Activated naive CD4-positive, alpha-beta T cell treated with anti-CD3 and anti-CD28 coated beads, Interleukin-2, amount 50 U/mL, for 72 hours (primary cell): ENCODE measurements at regions not wholly inside any gene's neighbourhood (a gene's known extent, or its start where the extent isn't known, plus 50 kb on each side); places are given as distances from the start of the nearest gene placed in this dataset.

ENCODE experiments used
- ATAC-seq, 2 donors: fragments of 150-1000 bp; cut with Tn5 transposase; 2 replicates each; pipeline ENCODE4 v1.10.0; 2021; ENCODE audit warnings: mild to moderate bottlenecking in 2 of 2, moderate library complexity in 2 of 2
- DNase-seq, 2 donors: peaks; one replicate each; pipeline ENCODE4 v3.0.0; 2021 to 2022; ENCODE audit warnings: low spot score in 2 of 2
- H3K27ac Mint-ChIP-seq, 2 donors: one replicate each; pipeline ENCODE4 v1.8.0; 2022; ENCODE audit warnings: mild to moderate bottlenecking in 2 of 2, mixed read lengths in 2 of 2
- H3K36me3 Mint-ChIP-seq, 2 donors: one replicate each; pipeline ENCODE4 v1.8.0; 2022; ENCODE audit warnings: mixed read lengths in 2 of 2
- H3K9me3 Mint-ChIP-seq, 2 donors: one replicate each; pipeline ENCODE4 v1.8.0; 2022; ENCODE audit warnings: mixed read lengths in 2 of 2

DNA sequence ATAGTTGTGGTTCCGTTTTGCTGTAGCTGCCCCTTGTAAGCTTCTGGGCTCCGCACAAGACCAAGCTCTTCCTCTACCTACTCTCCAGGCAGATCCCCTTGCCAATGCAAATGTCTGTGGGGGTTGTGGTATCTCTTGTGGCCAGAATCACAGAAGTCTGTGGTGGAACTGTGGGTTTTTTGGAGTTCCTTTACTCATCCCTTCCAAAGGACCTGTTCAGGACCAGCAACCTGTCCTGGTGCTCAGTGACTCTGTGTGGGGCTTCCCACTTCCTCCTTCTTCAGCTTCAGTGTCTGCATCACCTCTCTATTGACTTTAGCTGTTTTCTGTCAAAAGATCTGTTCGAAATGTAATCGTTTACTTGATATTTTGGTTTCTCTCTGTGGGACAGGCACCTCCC is 441.3 kb upstream of the ADAMTSL1 start:
- Mint-ChIP-seq H3K27ac (no peak overlapping the region), H3K36me3 (no peaks in the 10 kb centered on the region), H3K9me3 (peaks cover 0 to 8% of the 10 kb centered on the region in 2 donors)
- DNase-seq (no peak), ATAC-seq (no peak)

DNA sequence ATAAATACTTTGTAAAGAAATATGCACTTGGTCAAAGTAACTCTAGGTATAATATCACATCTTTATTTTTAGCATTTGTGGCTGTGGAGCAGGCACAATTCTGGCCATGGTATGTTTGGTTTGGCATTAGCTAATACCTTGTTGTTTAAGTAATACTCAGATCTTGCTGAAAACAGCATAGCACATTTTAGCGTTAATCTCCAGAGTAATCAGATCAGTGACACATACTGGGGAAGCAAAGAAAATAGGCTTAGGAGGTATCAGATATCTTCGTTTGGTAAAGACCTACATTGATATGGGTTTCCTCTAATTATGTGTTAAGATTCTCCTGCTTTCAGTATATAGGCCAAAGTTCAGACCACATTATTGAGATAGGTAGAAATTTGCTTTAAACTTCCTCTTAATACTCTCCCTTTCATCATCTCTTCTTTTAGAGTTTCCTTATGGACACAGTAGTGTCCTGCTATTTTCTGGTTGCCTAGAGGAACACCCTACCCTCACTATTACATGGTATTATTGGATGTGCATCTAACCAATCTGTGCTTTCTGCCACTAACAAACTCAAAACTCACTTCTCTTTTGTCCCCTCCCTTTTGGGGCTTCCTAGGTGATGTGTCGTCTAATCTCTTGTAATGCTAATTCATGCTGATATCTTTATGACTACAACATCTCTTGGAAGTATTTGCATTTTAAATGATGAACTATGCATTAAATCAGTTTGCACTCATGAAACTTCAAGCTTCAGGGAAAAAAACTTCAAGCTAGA is 437.3 kb upstream of the ADAMTSL1 start:
- Mint-ChIP-seq H3K27ac (no peak overlapping the region), H3K36me3 (no peaks in the 10 kb centered on the region), H3K9me3 (peaks cover 0 to 3% of the 10 kb centered on the region in 2 donors)
- ATAC-seq (no peak), DNase-seq (no peak)

- H3K36me3 Mint-ChIP-seq, result no peaks in the 10 kb centered on the region
- DNase-seq, result no peak
- H3K27ac Mint-ChIP-seq, result no peak overlapping the region
Observed at GRCh38 chr9:18037981-18038380, 436.0 kb upstream of the ADAMTSL1 start.

DNA sequence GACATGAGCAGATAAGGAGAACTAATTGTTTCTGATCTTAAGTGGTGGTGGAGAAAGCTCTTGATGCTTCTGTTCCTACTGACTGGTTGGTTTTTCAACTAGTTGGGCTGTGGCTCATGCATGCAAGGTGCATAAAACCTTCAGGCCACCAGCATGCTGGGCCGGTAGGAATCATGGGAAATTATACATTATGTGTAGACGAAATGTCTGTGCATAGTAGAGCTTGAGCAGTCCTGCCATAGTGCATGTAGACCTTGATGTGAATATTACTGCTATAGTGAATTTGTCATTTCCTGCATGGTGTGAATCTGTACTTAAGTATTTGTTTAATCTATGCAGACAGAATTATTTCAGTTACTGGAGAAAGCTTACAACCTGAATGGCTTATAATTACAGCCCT is 433.6 kb upstream of the ADAMTSL1 start:
- Mint-ChIP-seq H3K9me3 (peaks cover 0 to 3% of the 10 kb centered on the region in 2 donors), H3K27ac (no peak overlapping the region), H3K36me3 (no peaks in the 10 kb centered on the region)
- no peak for DNase-seq
- no peak for ATAC-seq

More at GRCh38 chr9:18037981-18038380, 436.0 kb upstream of the ADAMTSL1 start:
- no peak for ATAC-seq
- H3K9me3 Mint-ChIP-seq, result peaks cover 0 to 3% of the 10 kb centered on the region in 2 donors

GRCh38 chr9:18043978-18044377 is 430.0 kb upstream of the ADAMTSL1 start:
- no peaks in the 10 kb centered on the region for H3K36me3 Mint-ChIP-seq
- no peak for ATAC-seq
- no peak overlapping the region for H3K27ac Mint-ChIP-seq
- peaks cover 3 to 5% of the 10 kb centered on the region in 2 donors for H3K9me3 Mint-ChIP-seq
- DNase-seq, result no peak

GRCh38 chr9:18045326-18045725 is 428.6 kb upstream of the ADAMTSL1 start:
- ATAC-seq, result no peak
- Mint-ChIP-seq H3K27ac (no peak overlapping the region), H3K9me3 (peaks cover 3 to 5% of the 10 kb centered on the region in 2 donors), H3K36me3 (no peaks in the 10 kb centered on the region)
- DNase-seq, result no peak

- H3K27ac Mint-ChIP-seq, result no peak overlapping the region
- no peaks in the 10 kb centered on the region for H3K36me3 Mint-ChIP-seq
- DNase-seq, result no peak
- ATAC-seq, result peak in 1 of 2 donors; percentile 35
- H3K9me3 Mint-ChIP-seq, result peaks cover 3 to 5% of the 10 kb centered on the region in 2 donors
Observed at GRCh38 chr9:18046068-18046467, 427.9 kb upstream of the ADAMTSL1 start.

- ATAC-seq (no peak), DNase-seq (no peak)
- H3K36me3 Mint-ChIP-seq, result no peaks in the 10 kb centered on the region
- peaks cover 3 to 11% of the 10 kb centered on the region in 2 donors for H3K9me3 Mint-ChIP-seq
- H3K27ac Mint-ChIP-seq, result no peak overlapping the region
Observed at GRCh38 chr9:18051638-18052037, 422.3 kb upstream of the ADAMTSL1 start.

GRCh38 chr9:18052060-18052459 is 421.9 kb upstream of the ADAMTSL1 start:
- Mint-ChIP-seq H3K27ac (no peak overlapping the region), H3K36me3 (no peaks in the 10 kb centered on the region), H3K9me3 (peaks cover 0 to 7% of the 10 kb centered on the region in 2 donors)
- ATAC-seq, result no peak
- no peak for DNase-seq

- Mint-ChIP-seq H3K9me3 (peaks cover 3 to 7% of the 10 kb centered on the region in 2 donors), H3K36me3 (no peaks in the 10 kb centered on the region), H3K27ac (no peak overlapping the region)
- DNase-seq (no peak), ATAC-seq (no peak)
Observed at GRCh38 chr9:18056269-18056992, 417.5 kb upstream of the ADAMTSL1 start.

GRCh38 chr9:18056993-18057369 is 417.0 kb upstream of the ADAMTSL1 start:
- Mint-ChIP-seq H3K36me3 (no peaks in the 10 kb centered on the region), H3K27ac (no peak overlapping the region), H3K9me3 (peaks cover 3 to 4% of the 10 kb centered on the region in 2 donors)
- ATAC-seq (no peak), DNase-seq (no peak)

DNA sequence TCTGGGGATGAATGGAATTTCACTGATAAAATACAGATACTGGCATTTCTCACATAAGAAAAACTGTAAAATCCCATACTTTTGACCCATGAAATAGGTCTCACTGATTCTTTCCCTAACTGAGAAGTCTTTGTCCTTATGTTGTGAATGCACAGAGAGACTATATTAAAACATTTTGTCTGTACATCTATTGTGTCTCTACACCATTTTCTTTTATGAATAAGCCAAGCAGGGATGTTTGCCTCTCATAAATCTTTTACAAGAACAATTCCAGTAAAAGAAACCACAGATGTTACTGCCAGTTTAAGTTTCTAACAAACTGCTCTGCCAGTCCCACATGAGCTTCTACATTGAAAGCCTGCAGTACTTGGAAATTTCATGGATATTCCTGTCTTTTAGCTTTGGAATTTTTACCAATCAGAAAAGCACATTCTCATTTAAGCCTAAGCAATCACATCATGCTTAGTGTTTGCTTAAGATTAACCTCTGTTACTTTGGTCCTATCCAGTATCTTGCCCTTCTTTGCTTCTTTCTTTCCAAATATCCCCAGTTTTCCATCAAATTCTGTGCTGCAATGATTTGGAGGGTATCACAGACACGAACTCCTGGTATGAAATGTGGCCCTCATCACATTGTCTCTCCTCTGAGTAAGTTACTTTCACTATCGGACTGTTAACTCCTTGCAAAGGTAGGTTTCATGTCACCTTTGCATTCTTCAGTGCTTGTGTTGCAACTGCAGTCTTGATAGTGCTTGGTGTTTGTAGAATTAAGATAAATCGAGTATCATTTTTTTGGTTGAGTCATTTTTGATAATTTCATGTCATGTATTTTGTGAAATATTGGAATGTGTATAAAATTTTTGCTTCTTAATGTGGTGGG is 415.1 kb upstream of the ADAMTSL1 start:
- ATAC-seq (no peak), DNase-seq (no peak)
- H3K9me3 Mint-ChIP-seq, result peaks cover 0 to 3% of the 10 kb centered on the region in 2 donors
- H3K36me3 Mint-ChIP-seq, result no peaks in the 10 kb centered on the region
- no peak overlapping the region for H3K27ac Mint-ChIP-seq

GRCh38 chr9:18059447-18059846 is 414.5 kb upstream of the ADAMTSL1 start:
- Mint-ChIP-seq H3K27ac (no peak overlapping the region), H3K9me3 (peaks cover 0 to 3% of the 10 kb centered on the region in 2 donors), H3K36me3 (no peaks in the 10 kb centered on the region)
- ATAC-seq, result no peak
- no peak for DNase-seq

DNA sequence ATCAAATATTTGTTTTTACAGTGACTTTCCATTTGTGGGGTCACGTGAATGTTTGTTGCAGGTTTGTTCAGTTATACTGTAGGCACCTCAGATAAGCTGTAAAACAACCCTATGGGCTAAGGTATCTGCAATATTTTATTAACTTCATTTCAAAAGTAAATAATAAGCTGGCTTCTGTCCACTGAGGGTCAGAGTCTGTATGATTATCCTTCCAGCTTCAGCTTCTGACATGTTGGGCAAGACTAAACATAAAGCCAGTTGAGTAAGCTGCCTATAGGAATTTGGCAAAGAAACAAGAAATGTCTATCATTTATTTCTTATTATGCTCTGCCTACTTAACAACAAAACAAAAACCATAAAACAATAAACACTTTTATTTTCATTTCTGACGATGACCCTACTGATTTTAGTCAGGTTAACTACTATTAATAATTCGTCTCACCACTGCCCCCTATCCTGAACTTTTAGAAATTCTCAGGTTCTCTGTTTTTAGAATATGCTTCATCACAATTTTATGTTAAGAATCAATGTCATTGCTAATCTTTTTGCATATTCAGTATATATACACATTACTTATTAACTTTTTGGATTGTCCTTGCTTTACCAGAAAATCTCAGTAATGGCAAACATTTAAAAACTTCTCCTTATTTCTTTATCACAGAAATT is 413.6 kb upstream of the ADAMTSL1 start:
- Mint-ChIP-seq H3K9me3 (peaks cover 0 to 6% of the 10 kb centered on the region in 2 donors), H3K36me3 (no peaks in the 10 kb centered on the region)
- no peak for DNase-seq

GRCh38 chr9:18061332-18061731 is 412.6 kb upstream of the ADAMTSL1 start:
- peaks cover 0 to 8% of the 10 kb centered on the region in 2 donors for H3K9me3 Mint-ChIP-seq
- H3K27ac Mint-ChIP-seq, result no peak overlapping the region
- no peak for ATAC-seq
- DNase-seq, result no peak
- no peaks in the 10 kb centered on the region for H3K36me3 Mint-ChIP-seq

More for the DNA sequence above, 413.6 kb upstream of the ADAMTSL1 start:
- H3K27ac Mint-ChIP-seq, result no peak overlapping the region
- ATAC-seq, result no peak

DNA sequence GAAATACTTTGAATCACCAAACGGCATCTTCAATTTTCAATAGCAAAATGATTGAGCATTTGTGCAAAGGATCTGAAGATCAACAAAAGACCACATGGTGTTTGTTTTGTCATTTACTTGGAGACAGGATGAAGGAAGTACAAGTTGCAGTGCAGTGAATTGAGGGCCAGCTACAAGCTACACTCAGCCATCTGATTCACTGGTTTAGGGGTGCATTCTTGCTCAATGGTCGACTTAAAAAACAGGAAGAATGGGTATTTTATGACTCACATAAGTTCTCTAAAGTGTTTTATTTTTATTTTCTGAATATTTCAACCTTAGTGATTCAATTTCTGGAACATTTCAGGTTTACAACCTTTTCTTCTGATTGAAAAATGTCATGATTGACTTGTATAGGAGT is 412.1 kb upstream of the ADAMTSL1 start:
- H3K9me3 Mint-ChIP-seq, result peaks cover 0 to 8% of the 10 kb centered on the region in 2 donors
- ATAC-seq, result no peak
- no peaks in the 10 kb centered on the region for H3K36me3 Mint-ChIP-seq
- DNase-seq, result no peak
- H3K27ac Mint-ChIP-seq, result no peak overlapping the region
